DMS 273 (cell line): ENCODE measurements at regions not wholly inside any gene's neighbourhood (a gene's known extent, or its start where the extent isn't known, plus 50 kb on each side); places are given as distances from the start of the nearest gene placed in this dataset.

Source experiments
- DNase-seq: peaks from one replicate; lab custom pipeline; 2025; ENCODE audit not compliant: unreplicated experiment; lab: John Stamatoyannopoulos, UW

DNA sequence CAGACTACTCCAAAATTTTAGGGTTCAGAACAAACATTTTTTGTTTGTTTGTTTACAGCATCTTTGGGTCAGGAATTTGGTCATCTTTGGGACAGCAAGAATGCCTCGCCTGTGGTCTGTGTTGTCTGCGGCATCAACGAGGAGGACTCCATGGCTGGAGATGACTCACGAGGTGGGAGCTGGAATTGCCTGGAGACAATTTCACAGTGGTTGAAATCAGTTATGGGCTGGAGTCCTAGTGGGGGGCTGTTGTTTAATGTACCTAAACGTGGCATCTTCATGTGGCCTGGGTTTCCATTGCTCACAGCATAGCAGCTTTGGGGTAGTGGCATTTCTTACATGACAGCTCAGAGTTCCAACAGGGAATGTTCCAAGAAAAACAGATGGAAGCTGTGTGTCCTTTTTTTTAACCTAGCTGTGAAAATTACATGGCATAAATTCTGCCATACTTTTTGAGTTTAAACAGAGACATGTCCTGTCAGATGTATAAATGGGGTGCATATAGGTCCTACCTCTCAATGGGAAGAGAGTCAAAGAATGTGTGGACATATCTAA is 507.3 kb upstream of the CBLB start:
- DNase-seq, result no peak

DNA sequence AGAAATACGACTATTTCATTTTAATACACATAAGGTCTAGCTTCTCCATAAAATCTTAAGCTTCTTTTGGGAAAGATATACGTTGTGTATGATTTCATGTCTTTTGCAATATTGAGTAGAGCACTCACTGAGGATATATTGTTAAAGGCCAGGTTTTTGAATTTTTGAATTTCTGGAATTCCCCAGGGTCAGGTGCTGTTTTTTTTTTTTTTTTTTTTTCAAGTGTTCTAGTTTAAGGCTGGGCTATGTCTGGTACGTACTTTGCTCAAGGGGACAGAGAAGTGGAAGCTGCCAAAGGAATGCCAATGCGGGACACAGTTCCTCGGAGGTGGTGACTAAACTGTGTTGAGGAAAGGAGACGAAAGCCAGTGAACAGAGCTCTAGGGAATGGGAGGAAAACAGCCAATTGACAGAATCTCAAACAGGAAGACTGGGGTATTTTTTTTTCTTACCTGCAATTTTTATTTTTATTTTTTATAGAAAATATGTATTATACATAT is 510.5 kb upstream of the CBLB start:
- DNase-seq, result no peak

- DNase-seq, result peak; percentile 26
These were observed 511.4 kb upstream of the CBLB start for GRCh38 chr3:106380232-106380631.

DNA sequence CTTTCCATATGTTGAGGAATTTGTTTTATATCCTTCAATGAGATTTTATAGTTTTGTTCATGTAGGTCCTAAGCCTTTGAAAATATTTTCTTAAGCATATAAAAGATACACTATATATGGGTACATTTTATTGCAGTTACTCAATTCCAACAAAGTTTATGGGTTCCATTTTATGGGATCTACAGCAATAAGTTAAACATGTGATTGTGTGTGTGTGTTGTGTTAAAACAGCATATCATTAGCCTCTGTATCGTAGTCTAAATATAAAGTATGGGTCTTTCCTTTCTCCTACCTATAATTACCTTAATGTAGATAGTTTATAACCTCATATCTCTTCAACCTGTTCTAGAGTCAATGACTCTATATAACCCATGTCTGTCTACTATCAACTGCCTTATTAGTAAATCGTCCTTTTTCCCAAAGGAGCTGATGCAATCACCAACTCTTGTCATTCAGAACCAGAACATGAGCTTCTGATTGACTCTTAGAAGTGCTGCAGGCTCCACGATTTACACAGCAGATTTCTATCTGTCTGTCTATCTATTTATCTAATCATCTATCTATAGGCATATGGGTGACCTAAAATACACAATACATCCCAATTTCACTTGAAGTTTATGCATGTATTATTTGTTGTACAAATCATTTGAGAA is 512.6 kb upstream of the CBLB start:
- DNase-seq, result peak; percentile 42

DNA sequence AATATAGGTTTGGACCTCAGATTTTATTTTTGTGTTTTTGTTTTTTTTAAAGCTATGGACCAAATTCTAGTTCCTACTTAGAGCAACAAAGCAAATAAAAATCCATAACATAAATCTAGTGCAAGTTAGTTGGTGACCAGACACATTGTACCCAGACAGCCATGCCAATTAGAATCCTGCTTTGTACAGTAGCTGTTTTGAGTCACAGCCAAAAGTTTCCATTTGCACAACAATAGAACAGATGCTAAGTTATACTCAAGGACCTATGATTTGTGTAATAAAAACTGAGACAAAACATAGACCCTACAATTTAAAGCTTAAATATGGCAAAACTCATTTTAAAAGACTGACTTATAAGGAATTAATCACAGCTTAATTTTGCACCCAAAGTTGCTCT is 513.1 kb upstream of the CBLB start:
- peak; percentile 79 for DNase-seq

GRCh38 chr3:106386050-106386449 is 517.2 kb upstream of the CBLB start:
- DNase-seq, result no peak

GRCh38 chr3:106392915-106393314 is 524.1 kb upstream of the CBLB start:
- DNase-seq, result no peak

DNA sequence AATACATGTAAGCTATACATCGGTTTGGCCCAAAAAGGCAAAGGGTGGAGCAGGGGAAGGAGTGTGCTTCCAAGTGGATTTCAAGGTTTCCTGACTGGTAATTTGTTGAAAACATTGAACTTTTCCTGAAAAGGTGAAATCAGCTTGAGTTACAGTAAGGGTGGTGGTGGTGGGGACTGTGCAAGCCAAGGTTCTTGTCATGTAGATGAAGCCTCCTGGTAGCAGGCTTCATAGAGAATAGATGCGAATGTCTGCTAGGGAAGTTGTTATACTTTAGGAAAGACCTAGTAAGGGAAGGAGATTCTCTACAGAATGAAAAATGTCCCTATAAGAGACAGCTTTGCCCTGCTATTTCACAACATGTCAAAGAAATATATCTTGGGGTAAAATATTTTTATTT is 528.2 kb upstream of the CBLB start:
- no peak for DNase-seq

- no peak for DNase-seq
These were observed 530.2 kb upstream of the CBLB start for GRCh38 chr3:106398891-106399600.

GRCh38 chr3:106399761-106400160 is 530.9 kb upstream of the CBLB start:
- DNase-seq, result no peak

DNA sequence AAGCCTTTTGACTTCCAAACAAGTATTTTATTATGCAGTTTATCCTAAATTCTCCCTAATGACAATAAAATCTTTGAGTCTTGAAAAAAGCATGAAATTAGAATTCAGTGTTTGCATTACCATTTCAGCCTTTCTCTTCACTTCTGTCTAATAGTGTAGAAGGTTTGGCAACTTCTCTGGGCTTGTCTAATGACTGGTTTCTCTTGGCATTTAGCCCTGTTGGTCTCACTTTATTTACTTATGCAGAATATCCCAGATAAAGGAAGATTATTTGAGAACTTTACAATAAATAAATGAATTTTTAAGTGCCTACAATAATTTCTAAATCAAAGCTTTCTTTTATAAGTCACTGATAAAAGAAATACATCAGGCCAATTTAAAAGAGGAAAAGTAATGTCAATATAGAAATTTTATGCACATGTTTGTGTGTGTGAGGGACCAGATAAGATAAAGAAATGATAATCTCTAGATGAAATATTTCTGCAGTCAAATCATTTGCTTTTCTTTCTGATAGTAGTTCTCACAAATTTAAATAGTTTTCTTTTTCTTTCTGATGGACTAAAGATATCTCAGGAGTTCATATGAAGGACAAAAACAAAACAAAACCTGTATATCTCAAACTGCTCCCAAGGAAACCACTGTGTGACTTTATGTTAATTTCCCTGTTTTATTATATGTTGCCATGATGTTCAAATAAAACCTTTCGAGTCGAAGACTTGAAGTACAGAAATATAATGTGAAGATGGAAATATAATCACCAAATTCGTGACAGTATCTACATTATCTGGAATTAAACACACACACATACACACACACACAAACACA is 533.1 kb upstream of the CBLB start:
- peak; percentile 53 for DNase-seq

- DNase-seq, result peak; percentile 91
These were observed 534.7 kb upstream of the CBLB start for GRCh38 chr3:106403371-106404145.

- no peak for DNase-seq
These were observed 544.9 kb upstream of the CBLB start for GRCh38 chr3:106413683-106414082.

GRCh38 chr3:106420628-106421027 is 551.8 kb upstream of the CBLB start:
- DNase-seq, result no peak

GRCh38 chr3:106421426-106421825 is 552.6 kb upstream of the CBLB start:
- no peak for DNase-seq

- DNase-seq, result no peak
These were observed 553.1 kb upstream of the CBLB start for GRCh38 chr3:106421909-106422308.

- no peak for DNase-seq
These were observed 554.8 kb upstream of the CBLB start for GRCh38 chr3:106423321-106424225.

GRCh38 chr3:106425026-106425425 is 556.2 kb upstream of the CBLB start:
- no peak for DNase-seq

GRCh38 chr3:106425916-106426315 is 557.1 kb upstream of the CBLB start:
- no peak for DNase-seq

- DNase-seq, result peak; percentile 31
These were observed 559.8 kb upstream of the CBLB start for GRCh38 chr3:106428565-106428994.
